GM21423 (cell line): ENCODE measurements at regions not wholly inside any gene's neighbourhood (a gene's known extent, or its start where the extent isn't known, plus 50 kb on each side); places are given as distances from the start of the nearest gene placed in this dataset.

Experiments used
- ATAC-seq: cut with Tn5 transposase; IDR thresholded peaks from one replicate; pipeline ENCODE4 v1.9.1; 2021; ENCODE audit warnings: mild to moderate bottlenecking, moderate library complexity; ENCODE audit not compliant: unreplicated experiment

DNA sequence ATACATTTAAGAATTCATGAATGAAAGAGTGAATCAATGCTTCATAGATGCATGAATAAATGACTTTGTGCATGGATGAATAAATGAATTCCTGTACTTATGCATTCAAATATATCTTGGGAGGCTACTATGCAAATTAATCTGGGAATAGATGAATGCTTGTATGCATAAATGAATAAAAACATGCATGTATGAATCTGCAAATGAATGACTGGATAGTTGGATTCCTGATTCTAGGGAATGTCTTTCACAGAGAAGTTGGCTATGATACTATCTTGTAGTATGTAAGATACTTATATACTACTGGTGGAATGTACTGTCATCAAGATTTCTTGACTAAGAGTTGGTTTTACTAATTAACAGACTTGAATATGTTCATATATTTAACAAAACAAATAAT, 75.3 kb upstream of the ASTN2 start:
- no peak for ATAC-seq

DNA sequence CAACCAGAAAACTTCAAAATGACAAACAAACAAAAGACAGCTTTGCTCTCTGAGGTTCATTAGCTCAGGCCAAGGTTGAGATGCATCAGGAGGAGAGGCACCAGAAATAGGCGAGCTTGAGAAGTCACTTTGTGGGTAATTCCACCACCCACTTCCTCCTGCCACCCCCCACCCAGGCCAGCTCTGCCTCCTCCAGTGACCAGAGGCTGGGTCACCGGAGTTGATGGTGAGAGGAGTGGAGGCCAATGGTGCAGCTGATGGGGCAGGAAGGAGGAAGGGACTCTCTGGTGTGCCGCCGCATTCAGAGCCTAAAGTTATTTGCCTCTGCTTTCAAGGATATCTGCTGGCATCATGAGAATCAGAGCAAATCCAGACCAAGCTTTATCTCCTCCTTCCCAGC, 73.8 kb upstream of the ASTN2 start:
- ATAC-seq: no peak

DNA sequence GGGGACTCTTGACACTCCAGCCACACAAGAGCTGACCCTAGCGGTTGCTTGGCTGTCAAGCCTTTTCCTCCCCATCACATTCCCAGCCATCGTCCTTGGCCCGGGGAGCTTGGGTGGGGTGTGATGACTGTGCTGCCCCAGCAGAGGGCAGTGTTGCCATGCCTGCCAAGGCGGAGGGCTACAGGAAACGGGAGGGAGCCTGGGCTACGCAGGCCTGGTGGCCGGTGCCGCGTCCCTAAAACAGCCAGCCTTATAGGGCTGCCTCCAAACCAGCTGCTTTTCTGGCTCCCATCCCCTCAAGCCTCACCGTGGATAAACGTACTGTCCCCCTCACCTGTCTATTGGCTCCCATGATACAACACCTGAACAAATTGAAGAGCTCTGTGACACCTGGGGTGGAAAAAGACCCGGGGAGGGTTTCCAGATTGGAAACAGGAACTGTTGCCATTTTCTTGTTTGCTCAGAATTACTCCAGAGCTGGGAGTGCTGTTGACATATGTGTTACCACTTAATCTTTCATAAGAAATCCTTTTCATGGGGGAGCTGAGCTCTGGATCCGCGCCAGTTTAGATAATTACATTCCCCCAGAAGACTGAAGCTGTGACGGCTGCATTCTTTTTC, 72.8 kb upstream of the ASTN2 start:
- ATAC-seq: peak; percentile 97

GRCh38 chr9:117486426-117486825, 71.6 kb upstream of the ASTN2 start:
- ATAC-seq: no peak

- ATAC-seq: no peak
Observed at GRCh38 chr9:117485176-117485575, 70.3 kb upstream of the ASTN2 start.

DNA sequence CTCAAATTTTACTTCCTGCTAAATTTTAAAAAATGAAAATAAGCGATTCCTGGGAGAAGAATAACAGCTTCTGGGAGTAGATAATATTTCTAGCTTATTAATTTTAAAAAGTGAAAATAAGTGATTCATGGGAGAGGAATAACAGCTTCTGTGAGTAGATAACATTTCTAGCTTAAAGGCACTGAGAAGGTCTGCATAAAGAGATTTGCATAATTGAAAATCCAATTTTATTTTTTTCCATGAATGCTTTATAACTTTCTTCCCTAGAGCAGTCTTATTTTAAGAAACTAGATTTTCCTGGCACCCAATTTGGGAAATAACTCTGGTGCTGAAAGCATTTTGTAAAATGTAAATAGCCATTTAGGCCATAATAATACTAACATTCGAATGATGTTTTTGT, 65.9 kb upstream of the ASTN2 start:
- no peak for ATAC-seq

GRCh38 chr9:117480253-117480652, 65.4 kb upstream of the ASTN2 start:
- ATAC-seq: no peak

- no peak for ATAC-seq
Observed at GRCh38 chr9:117473293-117473692, 58.4 kb upstream of the ASTN2 start.

DNA sequence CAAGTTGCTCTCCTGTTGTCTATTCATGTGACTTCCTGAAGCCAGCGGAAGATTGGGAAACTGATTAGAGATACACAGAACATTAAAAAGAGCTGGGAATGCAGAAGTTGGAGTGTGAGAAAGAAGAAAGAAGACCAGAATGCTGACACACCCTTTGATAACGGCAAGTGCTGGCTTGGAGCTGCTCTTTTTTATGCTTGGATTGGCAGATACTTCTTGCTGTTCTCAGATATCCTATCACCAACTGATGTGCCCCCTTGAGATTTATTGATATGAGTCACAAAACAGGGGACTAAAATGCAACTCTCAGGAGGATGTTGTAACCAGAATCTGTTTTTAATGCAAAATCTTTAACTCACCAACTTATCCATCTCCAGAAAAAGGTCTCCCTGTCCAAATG, 56.0 kb upstream of the ASTN2 start:
- ATAC-seq: no peak

- ATAC-seq: no peak
Observed at GRCh38 chr9:117470455-117470854, 55.6 kb upstream of the ASTN2 start.

DNA sequence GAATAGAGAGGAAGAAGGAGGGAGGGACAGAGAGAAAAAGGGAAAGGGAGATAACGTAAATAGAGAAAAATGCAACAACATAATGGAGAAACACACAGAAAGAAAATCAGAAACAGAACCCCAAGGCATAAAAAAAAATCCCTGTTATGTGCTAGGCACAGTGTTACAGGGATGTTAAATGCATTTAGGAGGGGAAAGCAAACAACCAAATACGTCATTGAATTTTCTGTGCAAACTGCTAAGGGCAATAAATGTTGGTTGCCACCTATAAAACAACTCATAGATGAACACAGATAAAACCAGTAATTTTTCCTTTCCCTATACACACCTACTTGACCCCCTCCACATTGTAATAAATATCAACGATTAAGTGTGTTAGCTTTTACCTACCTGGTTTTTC, 51.3 kb upstream of the ASTN2 start:
- ATAC-seq: no peak

DNA sequence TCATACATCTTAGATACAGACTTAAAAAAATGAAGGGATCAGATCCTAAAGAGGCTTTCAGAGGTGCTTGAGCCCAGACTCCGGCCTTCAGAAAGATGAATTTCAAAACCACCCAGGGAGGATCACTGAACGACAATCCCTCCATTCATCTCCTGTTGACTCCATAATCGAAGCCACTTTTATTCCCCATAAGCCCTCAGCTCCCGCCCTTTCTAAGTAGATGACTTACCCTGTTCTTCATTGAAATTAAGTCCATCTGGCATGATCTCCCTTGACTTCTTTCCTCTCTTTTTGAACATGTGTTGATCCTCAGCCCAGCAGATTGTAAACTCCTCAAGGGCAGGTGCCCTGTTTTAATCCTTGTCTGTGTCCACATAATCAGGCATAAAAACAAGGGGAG, 50.8 kb upstream of the ASTN2 start:
- no peak for ATAC-seq

DNA sequence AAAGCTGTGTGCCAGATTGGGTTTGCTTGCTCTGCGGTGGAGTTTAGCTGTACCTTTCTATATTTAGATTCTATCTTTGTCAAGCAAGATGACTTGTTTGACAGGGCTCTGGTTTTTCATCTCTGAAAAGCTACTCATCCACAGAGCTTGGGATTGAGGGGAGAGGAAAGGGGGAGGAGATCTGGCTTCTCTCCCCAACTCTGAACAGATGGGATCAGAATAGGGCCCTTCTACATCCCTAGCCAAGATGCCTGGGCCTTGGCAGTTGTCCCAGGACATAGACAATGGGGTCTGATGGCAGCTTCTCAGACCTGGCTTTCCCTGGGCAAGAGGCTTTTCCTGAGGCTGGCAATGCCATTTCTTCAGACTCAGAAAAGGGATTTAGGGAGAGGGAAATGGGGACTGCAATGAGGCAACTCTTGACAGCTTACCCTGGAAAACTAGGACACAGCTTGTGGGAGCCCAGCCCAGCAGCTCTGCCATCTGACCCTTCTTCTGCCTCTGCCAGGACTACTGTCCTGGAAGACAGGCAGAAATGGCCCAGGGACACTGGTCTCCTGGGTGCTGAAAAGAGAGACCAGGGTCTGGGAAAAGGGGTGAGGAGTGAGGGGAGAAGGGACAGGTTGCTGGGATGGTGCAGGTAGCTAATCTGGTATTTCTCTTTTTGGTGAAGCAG, 50.2 kb upstream of the ASTN2 start:
- no peak for ATAC-seq
